ENCODE measurements at regions not wholly inside any gene's neighbourhood (a gene's known extent, or its start where the extent isn't known, plus 50 kb on each side); places are given as distances from the start of the nearest gene placed in this dataset.

- no peak for DNase-seq
- in situ Hi-C loops (cut with MboI; ENCODE audit: low pct_unique_long_range_greater_than_20kb, low sequenced_read_pairs): no loop called here
Measured at GRCh38 chr2:215521031-215521430, 85.2 kb upstream of the FN1 start.

- DNase-seq: no peak
- in situ Hi-C loops (cut with MboI; ENCODE audit: low pct_unique_long_range_greater_than_20kb, low sequenced_read_pairs): no loop called here
Measured at GRCh38 chr2:215517391-215517790, 81.5 kb upstream of the FN1 start.

DNA sequence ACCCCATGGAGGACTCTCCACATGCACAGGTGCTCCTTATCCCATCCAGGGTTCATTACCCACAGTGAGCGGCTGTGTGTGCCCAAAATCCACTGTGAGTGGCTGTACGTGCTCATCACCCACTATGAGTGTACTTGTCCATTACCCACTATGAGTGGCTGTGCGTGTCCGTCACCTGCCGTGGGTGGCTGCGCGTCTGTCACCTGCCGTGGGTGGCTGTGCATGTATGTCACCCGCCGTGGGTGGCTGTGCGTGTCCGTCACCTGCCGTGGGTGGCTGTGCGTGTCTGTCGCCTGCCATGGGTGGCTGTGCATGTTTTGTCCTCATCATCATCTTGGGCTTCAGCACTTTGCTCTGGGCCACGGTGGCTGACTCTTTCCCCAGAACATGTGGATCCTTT, 78.6 kb upstream of the FN1 start:
- no peak for DNase-seq
- in situ Hi-C loops (cut with MboI; ENCODE audit: low pct_unique_long_range_greater_than_20kb, low sequenced_read_pairs): no loop called here

DNA sequence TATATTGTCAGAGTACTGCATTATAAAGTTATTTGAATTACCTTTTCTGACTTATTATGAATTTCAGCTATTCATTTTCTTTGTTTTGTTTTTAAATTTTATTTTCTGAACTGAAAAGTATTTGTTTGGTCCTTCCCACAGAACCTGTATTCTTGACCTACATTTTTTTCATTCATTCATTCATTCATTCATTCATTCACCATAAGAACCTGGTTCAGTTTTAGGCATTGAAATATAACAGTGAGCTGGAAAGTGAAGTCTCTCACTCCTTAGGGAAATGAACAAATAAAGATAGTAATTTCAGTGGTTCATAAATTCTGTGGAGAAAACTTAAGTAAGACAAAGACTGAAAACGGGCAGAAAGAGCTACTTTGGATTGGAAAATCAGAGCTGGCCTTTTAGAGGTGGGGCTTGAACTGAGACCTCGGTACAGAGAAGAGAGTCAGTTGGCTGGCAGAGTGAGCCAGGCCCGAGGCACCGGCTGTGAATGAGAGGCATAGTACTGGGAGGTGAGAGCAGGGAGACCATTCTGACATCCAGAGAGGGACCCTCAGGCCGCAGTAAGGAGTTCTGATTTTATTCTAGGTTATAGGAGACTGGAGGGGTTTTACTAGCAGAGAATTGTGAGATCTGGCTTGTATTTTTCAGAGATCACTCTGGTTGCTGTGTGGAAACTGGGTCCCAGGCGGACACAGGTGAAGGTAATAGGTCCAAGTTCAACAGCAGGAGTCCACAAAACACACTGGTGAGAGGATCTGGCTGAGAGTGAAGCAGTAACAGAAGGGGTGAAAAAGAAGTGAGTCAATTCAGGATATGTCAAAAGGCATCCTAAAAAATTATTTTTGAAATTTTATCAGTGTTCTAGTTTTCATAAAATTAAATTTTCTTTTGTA, 75.8 kb upstream of the FN1 start:
- no peak for DNase-seq
- in situ Hi-C loops (cut with MboI; ENCODE audit: low pct_unique_long_range_greater_than_20kb, low sequenced_read_pairs): no loop called here

GRCh38 chr2:215507836-215508235, 72.0 kb upstream of the FN1 start:
- no peak for DNase-seq
- in situ Hi-C loops (cut with MboI; ENCODE audit: low pct_unique_long_range_greater_than_20kb, low sequenced_read_pairs): no loop called here

- peak; percentile 19 for DNase-seq
- in situ Hi-C loops (cut with MboI; ENCODE audit: low pct_unique_long_range_greater_than_20kb, low sequenced_read_pairs): no loop called here
Measured at GRCh38 chr2:215507136-215507535, 71.3 kb upstream of the FN1 start.

GRCh38 chr2:215506604-215506990, 70.7 kb upstream of the FN1 start:
- no peak for DNase-seq
- in situ Hi-C loops (cut with MboI; ENCODE audit: low pct_unique_long_range_greater_than_20kb, low sequenced_read_pairs): no loop called here

- DNase-seq: no peak
Measured at GRCh38 chr2:215505044-215505786, 69.3 kb upstream of the FN1 start.

GRCh38 chr2:215504547-215504946, 68.7 kb upstream of the FN1 start:
- DNase-seq: no peak
- in situ Hi-C loops (cut with MboI; ENCODE audit: low pct_unique_long_range_greater_than_20kb, low sequenced_read_pairs): no loop called here

More at GRCh38 chr2:215505044-215505786, 69.3 kb upstream of the FN1 start:
- in situ Hi-C loops (cut with MboI; ENCODE audit: low pct_unique_long_range_greater_than_20kb, low sequenced_read_pairs): no loop called here

- in situ Hi-C loops (cut with MboI; ENCODE audit: low pct_unique_long_range_greater_than_20kb, low sequenced_read_pairs): no loop called here
Measured at GRCh38 chr2:215503381-215503780, 67.5 kb upstream of the FN1 start.

DNA sequence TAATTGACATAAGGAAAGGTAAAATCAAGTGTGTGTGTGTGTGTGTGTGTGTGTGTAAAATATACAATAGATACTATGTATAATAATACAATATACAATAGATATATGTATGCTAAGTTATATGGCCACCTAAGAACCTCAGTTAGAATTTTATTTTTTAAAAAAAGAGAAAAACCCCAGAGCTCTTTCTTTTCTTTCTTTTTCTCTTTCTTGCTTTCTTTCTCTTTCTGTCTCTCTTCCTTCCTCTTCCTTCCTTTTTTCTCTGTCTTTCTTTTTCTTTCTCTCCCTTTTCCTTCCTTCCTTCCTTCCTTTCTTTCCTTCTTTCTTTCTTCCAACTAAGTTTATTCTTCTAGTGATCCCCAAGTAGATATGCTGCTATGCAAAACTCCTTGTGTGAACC, 64.6 kb upstream of the FN1 start:
- no peak for DNase-seq
- in situ Hi-C loops (cut with MboI; ENCODE audit: low pct_unique_long_range_greater_than_20kb, low sequenced_read_pairs): no loop called here

More at GRCh38 chr2:215503381-215503780, 67.5 kb upstream of the FN1 start:
- DNase-seq: no peak

DNA sequence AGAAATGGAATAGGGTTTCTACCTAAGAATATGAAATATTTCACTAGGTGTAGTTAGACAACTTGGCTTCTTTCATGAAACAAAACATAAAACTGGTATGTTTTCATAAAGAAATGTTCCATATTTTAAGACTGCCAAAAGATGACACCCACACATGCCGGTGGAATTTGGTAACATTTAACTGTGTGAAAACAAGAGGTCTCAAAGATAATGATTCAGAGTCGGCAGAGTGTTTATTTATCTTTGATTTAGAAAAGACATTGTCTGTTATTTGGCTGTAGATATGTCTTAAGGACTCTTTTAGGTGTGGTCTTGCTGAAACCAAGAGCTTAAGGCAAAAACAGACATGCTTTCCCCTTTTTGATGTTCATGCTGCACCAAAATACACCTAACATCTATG, 63.5 kb upstream of the FN1 start:
- in situ Hi-C loops (cut with MboI; ENCODE audit: low pct_unique_long_range_greater_than_20kb, low sequenced_read_pairs): no loop called here
- DNase-seq: no peak

DNA sequence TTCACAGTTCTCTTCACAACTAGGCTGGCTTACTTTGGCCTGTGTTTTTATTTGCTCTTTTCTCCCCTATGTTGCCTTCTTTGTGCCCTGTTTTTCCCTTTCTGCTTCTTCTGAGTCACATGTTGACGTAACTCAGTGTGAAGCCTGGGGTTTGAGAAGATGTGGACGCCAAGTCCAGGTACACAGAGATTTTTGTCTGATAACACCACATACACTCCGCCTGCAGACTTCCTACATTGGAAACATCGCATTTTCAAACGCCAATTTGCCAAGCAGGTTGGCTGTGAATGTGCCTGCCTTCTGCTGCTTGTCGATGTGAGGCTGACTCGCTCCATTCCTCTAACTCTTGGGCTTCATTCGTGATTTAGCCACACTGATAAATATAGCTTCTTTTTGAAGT, 62.6 kb upstream of the FN1 start:
- in situ Hi-C loops (cut with MboI; ENCODE audit: low pct_unique_long_range_greater_than_20kb, low sequenced_read_pairs): no loop called here
- DNase-seq: no peak

- no peak for DNase-seq
- in situ Hi-C loops (cut with MboI; ENCODE audit: low pct_unique_long_range_greater_than_20kb, low sequenced_read_pairs): no loop called here
Measured at GRCh38 chr2:215493376-215493775, 57.5 kb upstream of the FN1 start.

- in situ Hi-C loops (cut with MboI; ENCODE audit: low pct_unique_long_range_greater_than_20kb, low sequenced_read_pairs): no loop called here
- DNase-seq: no peak
Measured at GRCh38 chr2:215489288-215489848, 53.5 kb upstream of the FN1 start.

DNA sequence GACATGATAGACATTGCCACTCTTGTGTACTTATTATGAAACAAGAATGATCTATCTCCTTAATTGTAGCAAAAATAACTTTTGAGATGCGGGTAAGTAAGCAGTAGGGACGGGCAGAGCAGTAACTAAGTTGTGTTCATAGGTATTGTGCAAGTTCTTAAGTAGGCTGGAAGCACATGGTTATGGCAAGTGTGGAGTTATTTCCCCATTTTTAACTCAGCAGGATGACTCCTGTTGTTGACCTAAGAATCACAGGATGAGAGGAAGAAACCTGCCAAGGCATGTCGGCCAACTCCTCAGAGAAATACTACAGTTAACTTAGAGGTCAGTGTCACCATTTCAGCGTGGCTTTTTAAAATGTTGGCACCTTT, 51.1 kb upstream of the FN1 start:
- in situ Hi-C loops (cut with MboI; ENCODE audit: low pct_unique_long_range_greater_than_20kb, low sequenced_read_pairs): no loop called here
- DNase-seq: peak; percentile 7

- DNase-seq: no peak
- in situ Hi-C loops (cut with MboI; ENCODE audit: low pct_unique_long_range_greater_than_20kb, low sequenced_read_pairs): no loop called here
Measured at GRCh38 chr2:215486291-215487001, 50.6 kb upstream of the FN1 start.
